Heart left ventricle (tissue), 13 donors: ENCODE measurements at regions not wholly inside any gene's neighbourhood (a gene's known extent, or its start where the extent isn't known, plus 50 kb on each side); places are given as distances from the start of the nearest gene placed in this dataset.

Experiments
- CTCF ChIP-seq, 12 donors: fragments of 200-600 bp; sonication (generic) in 4 of 12; IDR thresholded peaks; one replicate each; pipeline versions ENCODE4 v1.5.0 to v1.8.0; 2018 to 2022; ENCODE audit warnings: antibody characterized with exemption in 12 of 12, mild to moderate bottlenecking in 5 of 12
- POLR2A ChIP-seq, 2 donors: fragments of 450-650 bp; IDR thresholded peaks; one replicate each; pipeline ENCODE4 v1.6.1; 2017; ENCODE audit warnings: antibody characterized with exemption in 2 of 2, mild to moderate bottlenecking in 2 of 2, moderate library complexity in 2 of 2
- donor health status: ischemic (EF 13 %, LVEDD 7.1; RV severe dilation, severe dysfunction).
- donor health status: DM: no; HTN: yes; CAD: no.
- donor health status: DM: no; HTN: no; CAD: no.
- donor health status: ischemic (EF 25% LVEDD 6.9; RV normal size, moderate dysfunction).
- donor health status: ischemic (EF 25% LVEDD 5.7; RV mildly dilated, moderate dysfunction).
- donor health status: ischemic (EF 35%, LVEDD 5.7; RV mildly dilated, moderate dysfunction).
- donor health status: nonischemic (EF 11% LVEDD 7.7; RV severe dilation, severe dysfunction).
- donor health status: DM: yes; HTN: yes; CAD: no.
- donor health status: PGD.
- donor health status: ischemic (EF 29% LVEDD 5.4; RV normal size, mild dysfunction).
- donor health status: nonischemic (EF 23%, LVEDD 6.1; RV moderate dilation, normal function).

- TF ChIP-seq CTCF (IDR thresholded peaks at IDR 0.05) = no peak
- no peak for TF ChIP-seq POLR2A (IDR thresholded peaks at IDR 0.05)
Measured at GRCh38 chr4:54567327-54567726, 90.4 kb upstream of the KIT start.
